ENCODE measurements at regions not wholly inside any gene's neighbourhood (a gene's known extent, or its start where the extent isn't known, plus 50 kb on each side); places are given as distances from the start of the nearest gene placed in this dataset.

GRCh38 chr2:221283896-221284545, 288.1 kb downstream of the EPHA4 start:
- no peak for DNase-seq

- DNase-seq: no peak
Observed at GRCh38 chr2:221285148-221285547, 287.0 kb downstream of the EPHA4 start.

GRCh38 chr2:221286406-221286805, 285.7 kb downstream of the EPHA4 start:
- DNase-seq: no peak

- no peak for DNase-seq
Observed at GRCh38 chr2:221289389-221289788, 282.7 kb downstream of the EPHA4 start.

GRCh38 chr2:221289846-221290245, 282.3 kb downstream of the EPHA4 start:
- no peak for DNase-seq

GRCh38 chr2:221293949-221294742, 278.0 kb downstream of the EPHA4 start:
- no peak for DNase-seq

- DNase-seq: no peak
Observed at GRCh38 chr2:221304916-221305315, 267.2 kb downstream of the EPHA4 start.

- no peak for DNase-seq
Observed at GRCh38 chr2:221308507-221309066, 263.5 kb downstream of the EPHA4 start.

- DNase-seq: no peak
Observed at GRCh38 chr2:221309892-221310583, 262.1 kb downstream of the EPHA4 start.

GRCh38 chr2:221310730-221311129, 261.4 kb downstream of the EPHA4 start:
- DNase-seq: no peak

GRCh38 chr2:221312634-221313033, 259.5 kb downstream of the EPHA4 start:
- no peak for DNase-seq

GRCh38 chr2:221314786-221315185, 257.3 kb downstream of the EPHA4 start:
- no peak for DNase-seq

GRCh38 chr2:221318376-221319130, 253.6 kb downstream of the EPHA4 start:
- no peak for DNase-seq

- DNase-seq: no peak
Observed at GRCh38 chr2:221322741-221323140, 249.4 kb downstream of the EPHA4 start.

GRCh38 chr2:221323513-221323912, 248.6 kb downstream of the EPHA4 start:
- no peak for DNase-seq

GRCh38 chr2:221330436-221330835, 241.7 kb downstream of the EPHA4 start:
- DNase-seq: no peak

- no peak for DNase-seq
Observed at GRCh38 chr2:221334481-221335218, 237.5 kb downstream of the EPHA4 start.

GRCh38 chr2:221335219-221335752, 236.8 kb downstream of the EPHA4 start:
- DNase-seq: no peak

GRCh38 chr2:221336967-221337366, 235.1 kb downstream of the EPHA4 start:
- no peak for DNase-seq

GRCh38 chr2:221337957-221338685, 234.0 kb downstream of the EPHA4 start:
- no peak for DNase-seq

GRCh38 chr2:221342388-221342787, 229.7 kb downstream of the EPHA4 start:
- no peak for DNase-seq
